IPS-18a (cell line): ENCODE measurements at regions not wholly inside any gene's neighbourhood (a gene's known extent, or its start where the extent isn't known, plus 50 kb on each side); places are given as distances from the start of the nearest gene placed in this dataset.

ENCODE experiments used
- H3K27ac ChIP-seq: one replicate; pipeline ENCODE4 v1.5.1; 2013; ENCODE audit warnings: low read length
- H3K27me3 ChIP-seq: one replicate; pipeline ENCODE4 v1.6.1; 2013; ENCODE audit warnings: mild to moderate bottlenecking, low read length; ENCODE audit not compliant: control insufficient read depth, insufficient read depth
- H3K36me3 ChIP-seq: one replicate; pipeline ENCODE4 v1.6.1; 2013; ENCODE audit warnings: low read depth, low read length; ENCODE audit not compliant: control insufficient read depth
- H3K4me1 ChIP-seq: one replicate; pipeline ENCODE4 v1.6.1; 2013; ENCODE audit warnings: low read depth, low read length; ENCODE audit not compliant: control insufficient read depth
- H3K4me3 ChIP-seq: one replicate; pipeline ENCODE4 v1.5.1; 2013; ENCODE audit warnings: low read length
- H3K9ac ChIP-seq: one replicate; pipeline ENCODE4 v1.6.1; 2013; ENCODE audit warnings: mild to moderate bottlenecking, low read length, moderate library complexity
- H3K9me3 ChIP-seq: one replicate; pipeline ENCODE4 v1.6.1; 2013; ENCODE audit warnings: low read depth, low read length; ENCODE audit not compliant: control insufficient read depth

GRCh38 chr2:78418021-78418420 is 607.5 kb upstream of the REG3G start:
- Histone ChIP-seq H3K36me3 (no peaks in the 10 kb centered on the region), H3K9ac (no peak overlapping the region), H3K4me3 (no peak overlapping the region), H3K27ac (no peak overlapping the region), H3K4me1 (no peaks in the 10 kb centered on the region), H3K27me3 (no peaks in the 10 kb centered on the region), H3K9me3 (no peaks in the 10 kb centered on the region)

GRCh38 chr2:78420132-78420531 is 605.4 kb upstream of the REG3G start:
- Histone ChIP-seq H3K27ac (no peak overlapping the region), H3K4me1 (no peaks in the 10 kb centered on the region), H3K27me3 (no peaks in the 10 kb centered on the region), H3K9me3 (no peaks in the 10 kb centered on the region), H3K4me3 (no peak overlapping the region), H3K36me3 (no peaks in the 10 kb centered on the region), H3K9ac (no peak overlapping the region)

- H3K27ac ChIP-seq = no peak overlapping the region
- H3K4me1 ChIP-seq = no peaks in the 10 kb centered on the region
- no peak overlapping the region for H3K9ac ChIP-seq
Measured at GRCh38 chr2:78423631-78424030, 601.9 kb upstream of the REG3G start.

GRCh38 chr2:78427170-78427569 is 598.3 kb upstream of the REG3G start:
- no peak overlapping the region for H3K27ac ChIP-seq
- H3K27me3 ChIP-seq = no peaks in the 10 kb centered on the region
- H3K4me3 ChIP-seq = no peak overlapping the region
- no peaks in the 10 kb centered on the region for H3K36me3 ChIP-seq
- H3K9ac ChIP-seq = no peak overlapping the region
- no peaks in the 10 kb centered on the region for H3K9me3 ChIP-seq
- H3K4me1 ChIP-seq = no peaks in the 10 kb centered on the region

More at GRCh38 chr2:78423631-78424030, 601.9 kb upstream of the REG3G start:
- Histone ChIP-seq H3K36me3 (no peaks in the 10 kb centered on the region), H3K9me3 (no peaks in the 10 kb centered on the region), H3K4me3 (no peak overlapping the region), H3K27me3 (no peaks in the 10 kb centered on the region)

GRCh38 chr2:78431241-78431640 is 594.3 kb upstream of the REG3G start:
- no peaks in the 10 kb centered on the region for H3K27me3 ChIP-seq
- no peak overlapping the region for H3K27ac ChIP-seq
- no peak overlapping the region for H3K9ac ChIP-seq
- H3K4me3 ChIP-seq = no peak overlapping the region
- H3K9me3 ChIP-seq = no peaks in the 10 kb centered on the region
- no peaks in the 10 kb centered on the region for H3K36me3 ChIP-seq
- H3K4me1 ChIP-seq = no peaks in the 10 kb centered on the region

GRCh38 chr2:78439122-78439521 is 586.4 kb upstream of the REG3G start:
- H3K4me1 ChIP-seq = no peaks in the 10 kb centered on the region
- H3K9me3 ChIP-seq = peaks cover 1% of the 10 kb centered on the region
- no peak overlapping the region for H3K9ac ChIP-seq
- H3K36me3 ChIP-seq = no peaks in the 10 kb centered on the region
- no peak overlapping the region for H3K27ac ChIP-seq
- no peaks in the 10 kb centered on the region for H3K27me3 ChIP-seq
- no peak overlapping the region for H3K4me3 ChIP-seq

GRCh38 chr2:78455586-78455985 is 569.9 kb upstream of the REG3G start:
- no peaks in the 10 kb centered on the region for H3K27me3 ChIP-seq
- no peak overlapping the region for H3K27ac ChIP-seq
- no peaks in the 10 kb centered on the region for H3K4me1 ChIP-seq
- H3K36me3 ChIP-seq = no peaks in the 10 kb centered on the region
- H3K4me3 ChIP-seq = no peak overlapping the region
- H3K9ac ChIP-seq = no peak overlapping the region
- H3K9me3 ChIP-seq = no peaks in the 10 kb centered on the region

GRCh38 chr2:78457269-78457668 is 568.2 kb upstream of the REG3G start:
- no peaks in the 10 kb centered on the region for H3K36me3 ChIP-seq

GRCh38 chr2:78465707-78466106 is 559.8 kb upstream of the REG3G start:
- Histone ChIP-seq H3K9ac (no peak overlapping the region), H3K4me3 (no peak overlapping the region), H3K4me1 (no peaks in the 10 kb centered on the region), H3K9me3 (no peaks in the 10 kb centered on the region), H3K27ac (no peak overlapping the region), H3K27me3 (no peaks in the 10 kb centered on the region), H3K36me3 (no peaks in the 10 kb centered on the region)

More at GRCh38 chr2:78457269-78457668, 568.2 kb upstream of the REG3G start:
- Histone ChIP-seq H3K27me3 (no peaks in the 10 kb centered on the region), H3K4me1 (no peaks in the 10 kb centered on the region), H3K9me3 (no peaks in the 10 kb centered on the region), H3K9ac (no peak overlapping the region), H3K27ac (no peak overlapping the region), H3K4me3 (no peak overlapping the region)

GRCh38 chr2:78476619-78477229 is 548.8 kb upstream of the REG3G start:
- no peaks in the 10 kb centered on the region for H3K4me1 ChIP-seq
- no peaks in the 10 kb centered on the region for H3K27me3 ChIP-seq
- no peak overlapping the region for H3K27ac ChIP-seq
- no peaks in the 10 kb centered on the region for H3K36me3 ChIP-seq
- H3K4me3 ChIP-seq = no peak overlapping the region
- H3K9me3 ChIP-seq = no peaks in the 10 kb centered on the region
- H3K9ac ChIP-seq = no peak overlapping the region

GRCh38 chr2:78486565-78486964 is 538.9 kb upstream of the REG3G start:
- H3K9me3 ChIP-seq = no peaks in the 10 kb centered on the region
- no peak overlapping the region for H3K9ac ChIP-seq
- no peaks in the 10 kb centered on the region for H3K4me1 ChIP-seq
- no peak overlapping the region for H3K4me3 ChIP-seq
- H3K36me3 ChIP-seq = no peaks in the 10 kb centered on the region
- no peaks in the 10 kb centered on the region for H3K27me3 ChIP-seq
- no peak overlapping the region for H3K27ac ChIP-seq

GRCh38 chr2:78498125-78498524 is 527.4 kb upstream of the REG3G start:
- no peaks in the 10 kb centered on the region for H3K36me3 ChIP-seq
- H3K27me3 ChIP-seq = no peaks in the 10 kb centered on the region
- H3K4me1 ChIP-seq = no peaks in the 10 kb centered on the region
- H3K4me3 ChIP-seq = no peak overlapping the region
- H3K27ac ChIP-seq = no peak overlapping the region
- no peaks in the 10 kb centered on the region for H3K9me3 ChIP-seq
- H3K9ac ChIP-seq = no peak overlapping the region
